PC-9 (cell line): ENCODE measurements at regions not wholly inside any gene's neighbourhood (a gene's known extent, or its start where the extent isn't known, plus 50 kb on each side); places are given as distances from the start of the nearest gene placed in this dataset.

Experiments
- CTCF ChIP-seq: fragments of 200-600 bp; sonication (generic); conservative IDR thresholded peaks from 2 replicates; pipeline ENCODE4 v1.6.1; 2017; ENCODE audit warnings: mixed run types, antibody characterized with exemption, mild to moderate bottlenecking, moderate library complexity
- EZH2 ChIP-seq: fragments of 200-600 bp; sonication (generic); IDR thresholded peaks from 2 replicates; pipeline ENCODE4 v1.8.0; 2017; ENCODE audit warnings: antibody characterized with exemption, low read depth

GRCh38 chr3:82078246-82078645 lies 316.8 kb upstream of the GBE1 start:
- TF ChIP-seq CTCF, result no peak
- TF ChIP-seq EZH2, result no peak
